GM18505 (cell line): ENCODE measurements at regions not wholly inside any gene's neighbourhood (a gene's known extent, or its start where the extent isn't known, plus 50 kb on each side); places are given as distances from the start of the nearest gene placed in this dataset.

Source experiments
- ATAC-seq: cut with Tn5 transposase; IDR thresholded peaks from one replicate; pipeline ENCODE4 v1.9.1; 2021; ENCODE audit not compliant: unreplicated experiment
- POLR2A ChIP-seq: IDR thresholded peaks from 4 replicates; pipeline ENCODE4 v1.6.1; 2011; ENCODE audit warnings: borderline replicate concordance; ENCODE audit not compliant: insufficient read depth, insufficient read length; ENCODE audit errors: extremely low read depth

DNA sequence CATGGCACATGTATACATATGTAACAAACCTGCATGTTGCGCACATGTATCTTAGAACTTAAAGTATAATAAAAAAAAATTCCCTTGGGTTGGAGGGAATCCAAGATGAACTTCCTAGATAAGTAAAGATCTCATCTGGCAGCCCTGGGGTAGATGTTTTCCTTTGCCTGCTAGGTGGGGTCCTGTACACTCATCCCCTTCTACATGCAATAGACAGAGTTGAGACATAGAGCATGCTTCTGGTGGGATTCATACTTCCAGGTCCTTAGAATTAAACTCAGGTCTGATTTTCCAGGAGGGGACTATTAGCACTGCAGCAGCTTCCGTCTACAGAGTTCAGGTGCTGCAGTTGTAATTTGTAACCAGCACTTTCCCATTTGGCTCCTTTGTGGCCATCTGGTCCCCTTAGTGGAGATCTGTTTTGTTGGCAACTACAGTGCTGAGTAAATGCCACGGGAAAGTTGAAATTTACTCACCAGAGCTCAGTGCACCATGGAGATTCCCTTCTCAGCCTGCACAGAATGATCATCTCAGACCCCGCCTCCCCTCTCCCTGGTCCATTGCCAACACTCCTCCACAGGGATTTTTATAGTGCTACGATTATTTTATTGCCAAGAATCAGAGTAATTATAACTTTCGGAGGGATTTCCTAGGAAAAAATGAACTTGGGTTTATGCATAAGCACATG lies 220.1 kb upstream of the E2F8 start:
- no peak for TF ChIP-seq POLR2A
- ATAC-seq = no peak

- no peak for ATAC-seq
- TF ChIP-seq POLR2A = no peak
These were observed 218.5 kb upstream of the E2F8 start for GRCh38 chr11:19459240-19459639.

DNA sequence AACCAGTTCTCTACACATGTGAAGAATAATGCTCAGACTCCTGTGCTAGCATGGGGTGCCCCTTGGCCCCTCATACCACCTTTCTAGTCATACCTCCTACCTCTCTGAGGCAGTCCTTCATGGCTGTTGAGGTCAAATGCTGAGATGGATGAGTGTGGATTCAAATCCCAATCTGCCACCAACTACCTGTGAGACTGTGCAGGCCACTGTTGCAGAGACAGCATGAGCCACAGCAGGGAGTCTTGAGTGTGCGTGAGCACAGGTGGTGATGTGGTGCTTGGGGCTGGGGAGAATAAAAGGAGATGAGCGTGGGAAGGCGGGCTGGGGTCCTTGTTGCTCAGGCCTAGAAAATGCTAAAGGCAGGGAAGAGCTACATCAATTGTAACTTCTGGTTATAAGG lies 218.0 kb upstream of the E2F8 start:
- no peak for ATAC-seq
- TF ChIP-seq POLR2A = no peak

DNA sequence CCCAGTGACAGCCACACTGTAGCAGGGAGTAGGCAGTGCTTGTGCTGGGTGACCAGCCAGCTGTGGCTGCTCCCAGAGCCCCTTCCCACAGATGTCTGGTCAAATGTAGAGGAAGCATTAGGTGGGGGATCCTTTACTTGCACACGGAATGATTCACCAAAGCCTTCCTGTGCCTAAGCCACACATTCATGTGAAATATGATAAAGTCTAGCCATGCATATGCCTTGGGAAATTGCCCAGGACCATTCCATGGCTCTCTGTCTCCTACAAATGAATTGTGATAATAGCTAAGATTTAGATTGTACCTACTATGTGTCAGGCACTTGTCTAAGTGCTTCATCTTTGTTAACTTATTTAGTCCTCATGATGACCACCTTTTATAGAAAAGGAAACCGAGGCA lies 217.5 kb upstream of the E2F8 start:
- no peak for ATAC-seq
- no peak for TF ChIP-seq POLR2A

- no peak for ATAC-seq
These were observed 215.0 kb upstream of the E2F8 start for GRCh38 chr11:19455731-19456130.

GRCh38 chr11:19453651-19454257 lies 213.0 kb upstream of the E2F8 start:
- TF ChIP-seq POLR2A = no peak
- no peak for ATAC-seq

More at GRCh38 chr11:19455731-19456130, 215.0 kb upstream of the E2F8 start:
- TF ChIP-seq POLR2A = no peak

DNA sequence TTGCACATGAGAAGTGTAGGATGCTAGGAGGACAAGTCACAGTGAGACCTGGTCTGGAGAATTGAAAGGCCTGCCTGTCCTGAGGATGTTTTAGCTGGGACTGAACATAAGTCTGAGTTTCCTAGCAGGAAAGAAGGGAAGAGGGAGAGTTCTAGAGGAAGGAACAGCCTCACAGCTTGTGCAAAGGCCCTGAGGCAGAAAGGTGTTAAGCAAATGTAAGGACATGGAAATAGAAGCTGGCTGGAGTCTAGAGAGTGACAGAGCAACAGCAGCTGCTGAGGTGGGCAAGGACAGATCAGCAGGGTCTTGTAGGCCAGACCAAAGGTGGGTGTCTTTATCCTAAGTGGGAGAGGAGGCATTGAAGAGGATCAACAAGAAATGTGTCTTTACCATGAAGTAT lies 210.9 kb upstream of the E2F8 start:
- ATAC-seq = no peak
- TF ChIP-seq POLR2A = no peak

DNA sequence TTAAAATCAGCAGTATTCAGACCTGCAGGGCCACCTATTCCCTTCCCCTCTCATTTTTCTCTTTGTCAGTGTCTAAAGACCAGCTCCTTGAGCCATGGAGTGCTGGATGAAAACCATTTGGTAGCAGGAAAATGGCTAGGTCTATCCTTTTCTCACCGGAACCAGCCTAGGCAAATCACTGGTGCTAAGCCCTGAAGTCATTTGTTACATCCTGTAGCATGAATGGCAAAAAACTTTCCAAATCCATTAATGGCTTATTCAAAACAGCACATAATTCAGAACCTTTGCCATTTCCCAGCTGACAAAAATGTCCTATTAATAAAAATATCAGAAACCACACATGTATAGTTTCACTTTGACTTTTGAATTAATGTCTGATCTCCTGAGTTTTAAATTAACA lies 209.5 kb upstream of the E2F8 start:
- no peak for ATAC-seq
- TF ChIP-seq POLR2A = no peak

- no peak for TF ChIP-seq POLR2A
- no peak for ATAC-seq
These were observed 207.9 kb upstream of the E2F8 start for GRCh38 chr11:19448651-19449050.

GRCh38 chr11:19447150-19447566 lies 206.4 kb upstream of the E2F8 start:
- ATAC-seq = no peak
- TF ChIP-seq POLR2A = no peak

DNA sequence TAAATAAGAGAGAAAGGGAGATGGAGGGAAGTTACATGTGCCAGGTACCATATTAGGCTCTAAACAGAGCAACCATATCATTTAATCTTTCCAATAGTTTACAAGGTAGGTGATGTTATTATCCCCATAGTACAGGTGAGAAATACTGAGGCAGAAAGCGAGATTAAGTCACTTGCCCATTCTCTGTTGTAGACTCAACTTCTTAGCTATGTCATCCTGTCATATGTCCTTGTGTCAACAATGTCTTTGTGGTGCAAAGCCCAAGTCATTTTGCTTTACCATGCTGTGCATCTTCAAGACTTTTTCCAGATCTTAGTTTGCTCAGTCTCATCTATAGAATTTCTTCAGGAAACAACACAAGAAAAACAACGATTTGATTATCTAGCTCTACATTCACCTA lies 205.0 kb upstream of the E2F8 start:
- ATAC-seq = no peak
- TF ChIP-seq POLR2A = no peak

- TF ChIP-seq POLR2A = no peak
- no peak for ATAC-seq
These were observed 203.5 kb upstream of the E2F8 start for GRCh38 chr11:19444231-19444630.

DNA sequence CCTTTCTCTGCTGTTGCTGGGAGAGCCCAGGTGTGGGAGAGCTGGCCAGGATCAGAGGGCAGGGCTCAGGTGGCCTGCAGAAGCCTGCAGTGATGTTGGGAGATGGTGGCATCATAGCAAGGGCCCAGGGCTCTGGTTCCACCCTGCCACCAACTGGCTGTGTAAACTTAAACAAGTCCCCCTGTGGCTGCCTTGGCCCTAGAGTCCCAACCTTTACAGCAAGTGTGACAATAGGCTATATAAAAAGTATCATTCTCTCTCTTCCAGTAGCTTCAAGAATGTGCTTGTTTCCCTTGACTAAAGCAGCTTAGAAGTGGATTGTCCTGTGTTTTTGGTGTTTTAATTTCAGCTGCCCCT lies 201.8 kb upstream of the E2F8 start:
- peak; percentile 25 for ATAC-seq

GRCh38 chr11:19441752-19442553 lies 201.2 kb upstream of the E2F8 start:
- ATAC-seq = peak; percentile 94
- peak; percentile 25 for TF ChIP-seq POLR2A

More for the DNA sequence above, 201.8 kb upstream of the E2F8 start:
- no peak for TF ChIP-seq POLR2A

DNA sequence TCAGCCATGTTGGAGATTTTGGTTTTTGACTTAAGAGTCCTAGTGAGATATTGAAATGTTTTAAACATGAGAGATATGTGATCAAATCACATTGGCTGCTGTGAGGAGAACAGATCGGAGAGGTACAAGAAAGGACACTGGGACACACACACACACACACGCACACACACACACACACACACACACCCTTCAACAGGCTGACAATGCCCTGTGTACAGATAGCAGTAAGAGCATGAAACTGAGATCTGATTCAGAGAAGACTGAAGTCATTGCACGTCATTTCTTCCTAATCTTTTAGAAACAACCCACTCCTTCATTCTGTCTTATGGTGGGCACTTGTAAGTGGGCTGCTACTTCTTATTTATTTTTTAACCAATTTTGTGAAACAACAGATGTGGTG lies 200.5 kb upstream of the E2F8 start:
- TF ChIP-seq POLR2A = no peak
- ATAC-seq = no peak

DNA sequence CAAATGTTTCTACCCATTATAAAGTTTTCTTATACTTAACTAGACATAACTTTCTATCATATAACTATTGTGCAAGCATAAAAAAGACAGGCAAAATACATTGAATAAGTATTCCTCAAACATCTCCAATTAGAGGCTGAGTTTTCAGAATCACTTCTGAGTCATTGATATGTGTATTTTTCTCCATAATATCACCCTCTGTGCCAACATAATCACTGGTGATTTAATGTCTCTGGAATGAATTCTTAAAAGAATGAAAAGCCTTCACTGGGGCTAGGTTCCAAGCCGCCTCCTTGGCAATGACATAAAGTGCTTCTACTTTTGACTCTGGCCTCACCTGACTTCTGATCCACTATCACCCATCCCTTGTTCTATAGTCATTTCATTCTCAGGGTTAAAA lies 197.0 kb upstream of the E2F8 start:
- ATAC-seq = no peak
- TF ChIP-seq POLR2A = no peak
